ENCODE measurements at regions not wholly inside any gene's neighbourhood (a gene's known extent, or its start where the extent isn't known, plus 50 kb on each side); places are given as distances from the start of the nearest gene placed in this dataset.

GRCh38 chr7:142542105-142542504 lies 207.2 kb upstream of the PRSS1 start:
- ATAC-seq (no peak), DNase-seq (ENCODE audit: low spot score) (no peak), FAIRE-seq (no peak)
- intact Hi-C loops (cut with micrococcal nuclease; ENCODE audit: unreplicated experiment) (no loop called here), in situ Hi-C loops (cut with HindIII; ENCODE audit: extremely low pct_ligation_motif_present, low pct_unique_long_range_greater_than_20kb) (no loop called here)
- no peak overlapping the region for H2AFZ ChIP-seq (ENCODE audit: low read length)
- no peak overlapping the region for H3K4me2 ChIP-seq (ENCODE audit: low read depth, low read length)
- H3K27me3 ChIP-seq (ENCODE audit: control insufficient read depth in 1 of 2, insufficient read depth in 2 of 2, low read length in 2 of 2), result no peaks in the 10 kb centered on the region
- POLR2A ChIA-PET, result no interaction called here
- H3K4me1 ChIP-seq (ENCODE audit: insufficient read depth, low read length), result no peaks in the 10 kb centered on the region
- no peaks in the 10 kb centered on the region for H3K36me3 ChIP-seq (replicated peaks in 1 of 2; ENCODE audit: control insufficient read depth in 1 of 2, insufficient read depth in 2 of 2, low read length in 2 of 2)
- H3K4me3 ChIP-seq (replicated peaks in 1 of 3; ENCODE audit: insufficient read depth in 1 of 3, low read depth in 2 of 3, low read length in 3 of 3), result no peak overlapping the region
- H4K20me1 ChIP-seq (ENCODE audit: insufficient read depth, low read length), result no peaks in the 10 kb centered on the region
- no peaks in the 10 kb centered on the region for H3K79me2 ChIP-seq (ENCODE audit: insufficient read depth, low read length)
- H3K9ac ChIP-seq (ENCODE audit: insufficient read depth, low read depth, low read length), result no peak overlapping the region
- BruUV-seq (replicated peaks), result no TSS peak
- no peaks in the 10 kb centered on the region for H3K9me3 ChIP-seq (ENCODE audit: low read length)
- no peak for TF ChIP-seq ARID5B (CRISPR knock-in tag; IDR thresholded peaks at IDR 0.05)
- no peak for TF ChIP-seq ZMYM2 (CRISPR knock-in tag; IDR thresholded peaks at IDR 0.05)
- TF ChIP-seq ZBTB40 (IDR thresholded peaks at IDR 0.05), result no peak
- TF ChIP-seq ZBTB40 (CRISPR knock-in tag; IDR thresholded peaks at IDR 0.05), result no peak
- no peak for TF ChIP-seq ZSCAN12 (CRISPR knock-in tag; IDR thresholded peaks at IDR 0.05)
- no peak for TF ChIP-seq FOSL1 (CRISPR knock-in tag; IDR thresholded peaks at IDR 0.05; ENCODE audit: borderline replicate concordance)
- TF ChIP-seq FOXC1 (CRISPR knock-in tag; IDR thresholded peaks at IDR 0.05; ENCODE audit: borderline replicate concordance), result no peak
- no peak for TF ChIP-seq ZZZ3 (CRISPR knock-in tag; IDR thresholded peaks at IDR 0.05; ENCODE audit: borderline replicate concordance)
- TF ChIP-seq ZNF460 (CRISPR knock-in tag; IDR thresholded peaks at IDR 0.05; ENCODE audit: borderline replicate concordance), result no peak
- TF ChIP-seq ZFAT (CRISPR knock-in tag; conservative IDR thresholded peaks at IDR 0.05), result no peak
- TF ChIP-seq ZSCAN25 (CRISPR knock-in tag; IDR thresholded peaks at IDR 0.05), result no peak
- TF ChIP-seq ZBTB43 (CRISPR knock-in tag; conservative IDR thresholded peaks at IDR 0.05), result no peak
- no peak overlapping the region for H3K27ac ChIP-seq (ENCODE audit: extremely low read length, insufficient read depth, low read length)
- CTCF ChIA-PET (ENCODE audit: low intra/inter-chr PET ratio, low total read pairs), result no interaction called here
- 0% methylated on average over 1 of the region's 1 CpG for WGBS (ENCODE audit: low lambda C conversion rate)
